ENCODE measurements at regions not wholly inside any gene's neighbourhood (a gene's known extent, or its start where the extent isn't known, plus 50 kb on each side); places are given as distances from the start of the nearest gene placed in this dataset.
"Not testable (repeated sequence)": the region's sequence is repeated elsewhere in the genome, so short reads cannot be mapped to it uniquely, and the experiment has no call there.

DNA sequence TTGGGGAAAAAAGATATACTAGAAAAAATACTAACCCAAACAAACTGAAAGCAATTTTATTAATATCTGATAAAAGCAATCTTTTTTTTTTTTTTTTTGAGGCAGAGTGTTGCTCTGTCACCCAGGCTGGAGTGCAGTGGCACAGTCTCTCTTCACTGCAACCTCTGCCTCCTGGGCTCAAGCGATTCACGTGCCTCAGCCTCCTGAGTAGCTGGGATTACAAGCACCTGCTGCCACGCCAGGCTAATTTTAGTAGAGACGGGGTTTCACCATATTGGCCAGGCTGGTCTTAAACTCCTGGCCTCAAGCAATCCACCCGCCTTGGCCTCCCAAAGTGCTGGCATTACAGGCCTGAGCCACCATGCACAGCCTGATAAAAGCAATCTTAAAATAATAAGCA is 467.5 kb upstream of the TNC start:
- not testable (repeated sequence) for H3K4me1 ChIP-seq (ENCODE audit: control insufficient read depth, insufficient read depth, low read length); DNase-seq; H3K9me3 ChIP-seq (ENCODE audit: control insufficient read depth, low read depth, low read length); H3K27ac ChIP-seq (ENCODE audit: low read length); H3K4me3 ChIP-seq (ENCODE audit: low read length); H3K27me3 ChIP-seq (ENCODE audit: control insufficient read depth, insufficient read depth, low read length); H3K36me3 ChIP-seq (ENCODE audit: control insufficient read depth, insufficient read depth, low read length)
- WGBS (ENCODE audit: insufficient coverage, low lambda C conversion rate), result no CpG with 5 or more reads among the region's 5 CpGs

DNA sequence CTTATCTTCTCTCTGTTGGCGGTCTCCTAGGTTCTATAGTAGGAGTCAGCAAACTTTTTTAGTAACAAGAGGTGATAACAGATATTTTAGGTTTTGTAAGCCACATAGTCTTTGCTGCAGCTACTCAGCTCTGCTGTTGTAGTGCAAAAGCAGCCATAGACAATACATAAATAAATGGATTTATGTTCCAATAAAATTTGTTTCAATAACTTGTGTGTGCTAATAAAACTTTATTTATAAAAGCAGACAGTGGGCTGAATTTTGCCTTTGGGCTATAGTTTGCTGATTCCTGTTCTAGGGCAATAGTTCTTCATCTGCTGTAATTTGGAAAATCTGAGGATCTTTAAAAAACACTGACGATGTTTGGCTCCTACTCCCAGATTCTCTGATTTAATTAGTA is 469.4 kb upstream of the TNC start:
- no peaks in the 10 kb centered on the region for H3K4me1 ChIP-seq (ENCODE audit: control insufficient read depth, insufficient read depth, low read length)
- H3K36me3 ChIP-seq (ENCODE audit: control insufficient read depth, insufficient read depth, low read length), result no peaks in the 10 kb centered on the region
- WGBS (ENCODE audit: insufficient coverage, low lambda C conversion rate), result no CpG with 5 or more reads among the region's 2 CpGs

DNA sequence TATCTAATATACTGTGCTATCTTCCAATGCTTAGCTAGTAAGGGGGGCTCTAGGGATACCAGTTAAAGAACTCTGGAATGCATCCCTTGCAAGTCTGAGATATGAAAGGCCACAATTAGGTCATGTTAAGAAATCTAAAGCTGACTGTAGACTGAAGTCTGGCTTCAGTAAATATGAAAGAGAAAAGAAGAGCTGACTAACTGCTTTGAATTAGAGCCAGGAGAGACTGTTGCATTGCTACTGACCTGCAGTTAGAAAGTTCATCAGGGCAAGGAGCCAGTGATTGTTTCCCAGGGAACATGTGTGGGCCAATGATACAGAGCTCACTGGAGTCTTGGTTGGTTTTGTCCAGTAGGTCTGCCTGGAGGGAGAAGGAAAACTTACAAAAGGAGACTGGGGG is 472.1 kb upstream of the TNC start:
- Histone ChIP-seq H3K4me1 (ENCODE audit: control insufficient read depth, insufficient read depth, low read length) (no peaks in the 10 kb centered on the region), H3K27me3 (ENCODE audit: control insufficient read depth, insufficient read depth, low read length) (peaks cover 4% of the 10 kb centered on the region), H3K9me3 (ENCODE audit: control insufficient read depth, low read depth, low read length) (no peaks in the 10 kb centered on the region), H3K4me3 (ENCODE audit: low read length) (no peak overlapping the region), H3K36me3 (ENCODE audit: control insufficient read depth, insufficient read depth, low read length) (no peaks in the 10 kb centered on the region), H3K27ac (ENCODE audit: low read length) (no peak overlapping the region)
- no peak for DNase-seq

More for the DNA sequence above, 469.4 kb upstream of the TNC start:
- Histone ChIP-seq H3K9me3 (ENCODE audit: control insufficient read depth, low read depth, low read length) (no peaks in the 10 kb centered on the region), H3K27ac (ENCODE audit: low read length) (no peak overlapping the region), H3K27me3 (ENCODE audit: control insufficient read depth, insufficient read depth, low read length) (no peaks in the 10 kb centered on the region), H3K4me3 (ENCODE audit: low read length) (no peak overlapping the region)
- no peak for DNase-seq

DNA sequence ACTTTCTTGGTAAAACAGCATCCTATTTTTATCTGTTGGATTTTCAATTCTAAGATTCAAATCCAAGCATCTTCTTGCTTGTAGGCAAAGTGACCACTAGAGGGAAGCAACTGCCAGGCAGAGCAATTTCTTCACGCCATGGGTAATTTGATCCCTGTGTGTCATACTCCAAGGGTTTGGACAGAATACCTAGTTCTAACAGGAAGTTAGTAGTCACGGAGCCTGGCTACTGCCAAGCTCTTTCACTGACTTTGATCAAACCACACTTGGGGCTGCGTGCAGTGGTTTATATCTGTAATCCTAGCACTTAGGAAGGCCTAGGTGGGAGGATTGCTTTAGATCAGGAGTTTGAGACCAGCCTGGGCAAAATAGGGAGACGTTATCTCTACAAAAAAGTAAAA is 473.6 kb upstream of the TNC start:
- H3K27me3 ChIP-seq (ENCODE audit: control insufficient read depth, insufficient read depth, low read length), result peaks cover 12% of the 10 kb centered on the region
- no peak overlapping the region for H3K4me3 ChIP-seq (ENCODE audit: low read length)
- DNase-seq, result peak; percentile 76 to 78
- no peak overlapping the region for H3K27ac ChIP-seq (ENCODE audit: low read length)
- no peaks in the 10 kb centered on the region for H3K36me3 ChIP-seq (ENCODE audit: control insufficient read depth, insufficient read depth, low read length)
- no CpG with 5 or more reads among the region's 4 CpGs for WGBS (ENCODE audit: insufficient coverage, low lambda C conversion rate)
- no peaks in the 10 kb centered on the region for H3K4me1 ChIP-seq (ENCODE audit: control insufficient read depth, insufficient read depth, low read length)
- no peaks in the 10 kb centered on the region for H3K9me3 ChIP-seq (ENCODE audit: control insufficient read depth, low read depth, low read length)

DNA sequence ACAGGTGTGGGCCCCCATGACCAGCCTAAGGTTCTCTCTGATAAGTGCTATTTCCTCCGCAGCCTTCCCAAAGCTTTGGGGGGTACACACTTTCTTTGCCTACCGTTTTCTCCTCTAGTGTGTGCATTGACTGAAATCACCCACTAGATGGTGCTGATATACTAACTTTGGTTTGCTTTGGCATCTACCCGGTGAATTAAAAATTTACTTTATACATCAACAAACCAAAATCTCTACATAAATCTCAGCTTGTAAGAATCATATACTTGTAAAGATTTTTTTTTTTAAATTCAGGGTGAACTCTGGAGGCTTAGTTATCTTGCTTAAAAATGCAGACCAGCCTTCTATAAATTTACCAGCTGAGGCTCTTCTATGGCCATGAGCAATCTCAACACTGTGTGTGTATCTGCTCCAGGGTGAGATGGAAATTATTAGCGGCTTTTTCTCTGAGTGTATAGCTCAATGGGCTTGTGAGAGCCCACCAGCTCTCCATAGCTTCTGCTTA is 475.7 kb upstream of the TNC start:
- DNase-seq, result peak in 1 of 2 donors; percentile 22
- no CpG with 5 or more reads among the region's 4 CpGs for WGBS (ENCODE audit: insufficient coverage, low lambda C conversion rate)
- Histone ChIP-seq H3K4me1 (ENCODE audit: control insufficient read depth, insufficient read depth, low read length) (no peaks in the 10 kb centered on the region), H3K27ac (ENCODE audit: low read length) (no peak overlapping the region), H3K36me3 (ENCODE audit: control insufficient read depth, insufficient read depth, low read length) (no peaks in the 10 kb centered on the region), H3K27me3 (ENCODE audit: control insufficient read depth, insufficient read depth, low read length) (peaks cover 19% of the 10 kb centered on the region), H3K4me3 (ENCODE audit: low read length) (no peak overlapping the region), H3K9me3 (ENCODE audit: control insufficient read depth, low read depth, low read length) (no peaks in the 10 kb centered on the region)

DNA sequence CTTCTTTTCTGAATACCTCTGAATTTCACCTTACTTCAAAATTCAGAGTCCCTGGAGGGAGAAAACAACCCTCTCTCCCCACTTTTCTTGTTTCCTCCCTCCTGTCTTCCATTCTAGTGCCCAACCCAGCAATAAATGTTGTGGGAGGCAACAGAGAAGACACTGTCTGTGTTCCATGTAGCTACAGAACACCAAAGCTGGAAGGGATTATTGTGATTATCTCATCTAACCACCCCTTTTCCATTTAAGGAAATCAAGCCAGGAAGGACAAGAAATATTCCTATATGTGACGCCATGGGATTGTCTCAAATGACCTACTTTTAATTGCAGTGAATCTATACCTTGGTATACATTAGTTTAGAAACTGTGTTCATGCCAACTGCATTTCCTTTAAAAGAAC is 476.6 kb upstream of the TNC start:
- no peaks in the 10 kb centered on the region for H3K4me1 ChIP-seq (ENCODE audit: control insufficient read depth, insufficient read depth, low read length)
- no peak overlapping the region for H3K4me3 ChIP-seq (ENCODE audit: low read length)
- no peak for DNase-seq
- no peak overlapping the region for H3K27ac ChIP-seq (ENCODE audit: low read length)
- no peaks in the 10 kb centered on the region for H3K9me3 ChIP-seq (ENCODE audit: control insufficient read depth, low read depth, low read length)
- WGBS (ENCODE audit: insufficient coverage, low lambda C conversion rate), result 0% methylated on average over 1 of the region's 1 CpG
- H3K36me3 ChIP-seq (ENCODE audit: control insufficient read depth, insufficient read depth, low read length), result no peaks in the 10 kb centered on the region
- H3K27me3 ChIP-seq (ENCODE audit: control insufficient read depth, insufficient read depth, low read length), result peaks cover 21% of the 10 kb centered on the region

DNA sequence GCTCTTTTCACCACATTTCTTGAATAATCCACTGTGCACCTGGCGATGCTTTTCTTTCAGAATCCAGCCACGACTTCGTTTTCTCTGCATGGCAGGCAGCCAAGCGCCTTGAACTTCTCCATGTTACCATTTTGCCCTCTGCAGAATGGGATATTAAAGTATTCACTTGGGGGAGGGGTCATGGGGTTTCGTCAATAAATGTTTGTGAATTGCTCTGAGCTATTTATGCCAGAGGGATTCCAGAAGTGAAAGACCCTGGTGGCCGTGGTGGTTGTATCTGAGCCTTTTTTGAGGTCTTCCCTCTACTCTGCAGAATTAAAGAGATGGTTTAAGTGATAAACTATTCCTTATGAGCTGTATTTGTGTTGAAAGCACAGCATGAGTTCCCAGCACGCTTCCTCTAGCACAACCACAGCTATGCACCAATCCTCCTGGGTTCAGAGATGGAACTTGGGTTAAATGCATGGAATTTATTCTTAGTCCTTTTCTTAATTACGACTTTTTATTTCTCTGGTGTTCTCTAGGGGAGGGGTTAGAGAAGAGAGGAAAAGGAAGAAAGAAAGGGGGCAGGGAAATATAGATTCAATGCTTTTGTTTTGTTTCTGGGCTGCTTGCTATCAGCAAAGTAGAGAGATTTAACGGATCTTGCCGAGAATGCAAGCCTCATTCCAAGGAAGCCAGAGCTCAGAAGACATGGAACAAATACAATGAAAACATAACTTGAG is 478.2 kb upstream of the TNC start:
- Histone ChIP-seq H3K9me3 (ENCODE audit: control insufficient read depth, low read depth, low read length) (no peaks in the 10 kb centered on the region), H3K36me3 (ENCODE audit: control insufficient read depth, insufficient read depth, low read length) (no peaks in the 10 kb centered on the region), H3K27me3 (ENCODE audit: control insufficient read depth, insufficient read depth, low read length) (peaks cover 21% of the 10 kb centered on the region), H3K4me3 (ENCODE audit: low read length) (no peak overlapping the region), H3K27ac (ENCODE audit: low read length) (no peak overlapping the region), H3K4me1 (ENCODE audit: control insufficient read depth, insufficient read depth, low read length) (no peaks in the 10 kb centered on the region)
- 52% methylated on average over 5 of the region's 10 CpGs for WGBS (ENCODE audit: insufficient coverage, low lambda C conversion rate)
- DNase-seq, result no peak

DNA sequence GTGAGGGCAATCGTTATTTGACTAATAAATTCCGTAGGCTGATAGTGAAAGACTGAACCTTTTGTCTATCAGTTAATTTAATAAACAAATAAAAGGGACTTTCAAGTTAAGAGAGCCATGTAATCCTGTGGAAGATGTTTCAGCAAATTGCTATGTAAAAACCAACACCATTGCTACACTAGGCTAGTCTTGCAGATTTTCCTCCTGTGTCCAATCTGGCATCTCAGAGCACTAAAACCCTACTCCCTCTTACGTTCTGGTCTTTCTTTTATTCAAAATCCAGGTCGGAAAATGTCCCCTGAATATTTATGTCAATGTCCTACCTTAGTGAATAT is 478.8 kb upstream of the TNC start:
- Histone ChIP-seq H3K4me3 (ENCODE audit: low read length) (no peak overlapping the region), H3K27me3 (ENCODE audit: control insufficient read depth, insufficient read depth, low read length) (peaks cover 21% of the 10 kb centered on the region)
- WGBS (ENCODE audit: insufficient coverage, low lambda C conversion rate), result 26% methylated on average over 3 of the region's 4 CpGs

DNA sequence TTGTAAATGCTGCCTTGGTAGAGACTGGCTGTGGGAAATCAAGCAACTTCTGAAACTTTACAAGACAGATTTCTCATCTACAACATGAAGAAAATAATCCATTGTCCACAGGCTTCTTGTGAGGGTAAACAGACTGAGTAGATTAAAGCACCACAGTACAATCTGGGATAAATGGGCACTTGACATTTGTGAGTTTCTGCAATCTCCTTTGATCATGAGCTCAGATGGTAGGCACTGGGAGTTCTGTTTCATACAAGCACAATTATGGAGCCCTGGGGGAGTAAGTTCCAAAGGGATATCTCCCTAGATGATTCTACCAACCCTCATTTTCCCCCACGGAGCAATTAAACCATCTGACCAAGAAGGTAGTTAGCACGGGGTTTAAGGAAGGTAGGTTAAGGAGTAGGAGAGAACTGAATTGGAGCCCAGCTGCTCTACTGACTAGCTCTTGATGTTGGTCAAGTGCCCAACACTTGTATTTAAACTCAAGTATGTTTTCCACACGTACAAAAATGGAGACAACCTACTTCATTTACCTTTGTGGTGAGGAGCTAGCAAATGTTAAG is 479.5 kb upstream of the TNC start:
- no peak overlapping the region for H3K4me3 ChIP-seq (ENCODE audit: low read length)
- 100% methylated on average over 2 of the region's 3 CpGs for WGBS (ENCODE audit: insufficient coverage, low lambda C conversion rate)
- no peak for DNase-seq
- no peaks in the 10 kb centered on the region for H3K36me3 ChIP-seq (ENCODE audit: control insufficient read depth, insufficient read depth, low read length)
- H3K4me1 ChIP-seq (ENCODE audit: control insufficient read depth, insufficient read depth, low read length), result no peaks in the 10 kb centered on the region
- peaks cover 21% of the 10 kb centered on the region for H3K27me3 ChIP-seq (ENCODE audit: control insufficient read depth, insufficient read depth, low read length)
- no peak overlapping the region for H3K27ac ChIP-seq (ENCODE audit: low read length)
- H3K9me3 ChIP-seq (ENCODE audit: control insufficient read depth, low read depth, low read length), result no peaks in the 10 kb centered on the region

More for the DNA sequence above, 478.8 kb upstream of the TNC start:
- DNase-seq, result no peak
- Histone ChIP-seq H3K4me1 (ENCODE audit: control insufficient read depth, insufficient read depth, low read length) (no peaks in the 10 kb centered on the region), H3K27ac (ENCODE audit: low read length) (no peak overlapping the region), H3K9me3 (ENCODE audit: control insufficient read depth, low read depth, low read length) (no peaks in the 10 kb centered on the region), H3K36me3 (ENCODE audit: control insufficient read depth, insufficient read depth, low read length) (no peaks in the 10 kb centered on the region)

DNA sequence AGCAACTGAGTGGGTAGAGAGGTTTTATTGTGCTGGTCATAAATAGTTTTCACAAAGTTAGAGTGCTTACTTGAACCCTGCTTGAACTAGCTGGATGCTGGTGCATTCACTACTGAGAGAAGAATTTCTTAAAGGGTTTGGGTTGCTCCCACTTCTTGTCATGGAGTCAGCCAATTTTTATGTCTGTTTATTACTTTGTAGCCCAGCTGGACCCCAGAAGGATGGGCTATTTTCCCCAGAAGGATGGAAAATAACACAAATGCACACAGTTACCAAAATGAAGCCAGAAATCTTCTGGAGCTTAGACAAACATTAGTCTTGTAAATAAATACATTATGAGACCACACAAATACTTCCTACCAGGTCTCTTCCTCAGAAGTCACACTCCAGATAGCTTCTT is 480.8 kb upstream of the TNC start:
- no peak overlapping the region for H3K27ac ChIP-seq (ENCODE audit: low read length)

DNA sequence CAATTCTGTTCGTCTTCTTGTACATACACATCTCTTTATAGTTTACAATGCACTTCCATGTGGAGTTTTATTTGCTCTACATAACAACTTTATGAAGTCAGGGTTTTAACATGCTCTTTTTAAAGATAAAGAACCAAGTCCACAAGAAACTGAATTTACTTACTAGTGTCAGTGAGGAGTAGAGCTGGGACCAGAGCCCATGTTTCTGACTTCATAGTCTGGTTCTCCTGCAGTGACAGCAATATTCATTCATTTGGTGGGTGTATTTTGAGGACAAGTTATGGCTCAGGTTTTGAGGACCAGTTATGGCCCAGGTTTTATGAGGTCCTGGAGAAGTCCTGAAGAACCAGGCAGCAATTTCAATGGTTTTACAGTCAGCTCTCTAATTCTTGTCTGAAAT is 481.9 kb upstream of the TNC start:
- H3K27me3 ChIP-seq (ENCODE audit: control insufficient read depth, insufficient read depth, low read length), result peaks cover 17% of the 10 kb centered on the region
- no peak overlapping the region for H3K4me3 ChIP-seq (ENCODE audit: low read length)
- H3K4me1 ChIP-seq (ENCODE audit: control insufficient read depth, insufficient read depth, low read length), result no peaks in the 10 kb centered on the region
- whole genome bisulfite sequencing (ENCODE audit: insufficient coverage, low lambda C conversion rate), result no CpG with 5 or more reads among the region's 1 CpG
- H3K36me3 ChIP-seq (ENCODE audit: control insufficient read depth, insufficient read depth, low read length), result no peaks in the 10 kb centered on the region
- DNase-seq, result no peak
- no peak overlapping the region for H3K27ac ChIP-seq (ENCODE audit: low read length)
- H3K9me3 ChIP-seq (ENCODE audit: control insufficient read depth, low read depth, low read length), result no peaks in the 10 kb centered on the region

More for the DNA sequence above, 480.8 kb upstream of the TNC start:
- DNase-seq, result peak in 1 of 2 donors; percentile 7
- Histone ChIP-seq H3K27me3 (ENCODE audit: control insufficient read depth, insufficient read depth, low read length) (peaks cover 21% of the 10 kb centered on the region), H3K4me3 (ENCODE audit: low read length) (no peak overlapping the region), H3K9me3 (ENCODE audit: control insufficient read depth, low read depth, low read length) (no peaks in the 10 kb centered on the region), H3K4me1 (ENCODE audit: control insufficient read depth, insufficient read depth, low read length) (no peaks in the 10 kb centered on the region), H3K36me3 (ENCODE audit: control insufficient read depth, insufficient read depth, low read length) (no peaks in the 10 kb centered on the region)

All from large intestine (tissue), 3 donors.